Heart left ventricle (tissue), 16 donors: ENCODE measurements at regions not wholly inside any gene's neighbourhood (a gene's known extent, or its start where the extent isn't known, plus 50 kb on each side); places are given as distances from the start of the nearest gene placed in this dataset.

Source experiments
- ATAC-seq, 4 donors: fragments of 200-7000 bp; cut with Tn5 transposase; one replicate each; pipeline ENCODE4 v1.9.1; 2020 to 2022; ENCODE audit warnings: moderate library complexity in 4 of 4, mild to moderate bottlenecking in 3 of 4, moderate number of reproducible peaks in 1 of 4
- DNase-seq, 5 donors: peaks; one replicate each; pipeline ENCODE4 v3.0.0-alpha.2; 2020
- H3K27ac ChIP-seq, 12 donors: fragments of 200-600 bp; sonication (generic) in 4 of 12; one replicate each; pipeline versions ENCODE4 v1.5.0 to v1.8.0; 2016 to 2022; ENCODE audit warnings: mild to moderate bottlenecking in 2 of 12
- H3K27me3 ChIP-seq, 9 donors: fragments of 200-600 bp; sonication (generic) in 2 of 9; one replicate each; pipeline versions ENCODE4 v1.5.1 to v1.8.0; 2016 to 2022; ENCODE audit warnings: mild to moderate bottlenecking in 3 of 9
- H3K36me3 ChIP-seq, 9 donors: fragments of 200-600 bp; sonication (generic) in 2 of 9; one replicate each; pipeline versions ENCODE4 v1.5.0 to v1.8.0; 2018 to 2022; ENCODE audit warnings: mild to moderate bottlenecking in 2 of 9
- H3K4me1 ChIP-seq, 12 donors: fragments of 200-600 bp; sonication (generic) in 4 of 12; one replicate each; pipeline versions ENCODE4 v1.5.0 to v1.8.0; 2016 to 2022; ENCODE audit warnings: mild to moderate bottlenecking in 3 of 12
- H3K4me3 ChIP-seq, 12 donors: fragments of 200-600 bp; sonication (generic) in 4 of 12; one replicate each; pipeline versions ENCODE4 v1.5.0 to v1.8.0; 2017 to 2022; ENCODE audit warnings: mild to moderate bottlenecking in 9 of 12, moderate library complexity in 4 of 12
- H3K9me3 ChIP-seq, 12 donors: fragments of 200-600 bp; sonication (generic) in 4 of 12; one replicate each; pipeline versions ENCODE4 v1.5.0 to v1.8.0; 2016 to 2022; ENCODE audit warnings: mild to moderate bottlenecking in 1 of 12
- CTCF ChIP-seq, 12 donors: fragments of 200-600 bp; sonication (generic) in 4 of 12; IDR thresholded peaks; one replicate each; pipeline versions ENCODE4 v1.5.0 to v1.8.0; 2018 to 2022; ENCODE audit warnings: antibody characterized with exemption in 12 of 12, mild to moderate bottlenecking in 5 of 12
- POLR2A ChIP-seq, 2 donors: fragments of 450-650 bp; IDR thresholded peaks; one replicate each; pipeline ENCODE4 v1.6.1; 2017; ENCODE audit warnings: antibody characterized with exemption in 2 of 2, mild to moderate bottlenecking in 2 of 2, moderate library complexity in 2 of 2
- WGBS, 4 donors: extraction: QIAGEN DNeasy Blood & Tissue Kit in 2 of 4; methylation state at CpG; one replicate each; pipeline versions ENCODE4 v1.1.5 to v1.1.7; 2013 to 2018; 5-methylcytosine and 5-hydroxymethylcytosine counted together
- intact Hi-C, 10 donors: fragments of 100-400 bp; cut with DNase I; formaldehyde crosslinking; loops; one replicate each; pipeline versions ENCODE4 v1.11.1 to v1.14.2; 2022
- donor health status: ischemic (EF 13 %, LVEDD 7.1; RV severe dilation, severe dysfunction).
- donor health status: healthy with polysubstance abuse.
- donor health status: DM: no; HTN: yes; CAD: no.
- donor health status: DM: no; HTN: no; CAD: no.
- donor health status: ischemic (EF 25% LVEDD 6.9; RV normal size, moderate dysfunction).
- donor health status: ischemic (EF 25% LVEDD 5.7; RV mildly dilated, moderate dysfunction).
- donor health status: healthy.
- donor health status: DM: yes; HTN: yes; CAD: no.
- donor health status: ischemic (EF 35%, LVEDD 5.7; RV mildly dilated, moderate dysfunction).
- donor health status: nonischemic (EF 11% LVEDD 7.7; RV severe dilation, severe dysfunction).
- donor health status: DM: yes; HTN: yes; CAD: no.
- donor health status: PGD.
- donor health status: ischemic (EF 29% LVEDD 5.4; RV normal size, mild dysfunction).
- donor health status: nonischemic (EF 23%, LVEDD 6.1; RV moderate dilation, normal function).

GRCh38 chr17:45729294-45729907 is 54.7 kb upstream of the CRHR1 start:
- Histone ChIP-seq H3K4me3 (no peak overlapping the region), H3K27me3 (peaks cover 0 to 30% (median 6%) of the 10 kb centered on the region in 9 donors), H3K27ac (no peak overlapping the region), H3K36me3 (no peaks in the 10 kb centered on the region), H3K9me3 (peaks cover 0 to 28% (median 0%) of the 10 kb centered on the region in 12 donors), H3K4me1 (no peaks in the 10 kb centered on the region)
- ATAC-seq (no peak), DNase-seq (no peak)
- WGBS, 4 donors, result 51 to 70% (median 58%) methylated on average over 5 of the region's 5 CpGs
- intact Hi-C loops, result loop anchor here in 1 of 10 donors (10.0 kb wide), 1 partner anchor 65 kb away; no protein-coding TSS in a partner anchor
- TF ChIP-seq CTCF (IDR thresholded peaks at IDR 0.05) (no peak), POLR2A (IDR thresholded peaks at IDR 0.05) (no peak)

GRCh38 chr17:45730192-45730591 is 53.9 kb upstream of the CRHR1 start:
- Histone ChIP-seq H3K36me3 (no peaks in the 10 kb centered on the region), H3K9me3 (peaks cover 0 to 24% (median 0%) of the 10 kb centered on the region in 12 donors), H3K27me3 (peaks cover 0 to 27% (median 6%) of the 10 kb centered on the region in 9 donors), H3K27ac (no peak overlapping the region), H3K4me3 (no peak overlapping the region), H3K4me1 (no peaks in the 10 kb centered on the region)
- TF ChIP-seq POLR2A (IDR thresholded peaks at IDR 0.05), result no peak
- no peak for TF ChIP-seq CTCF (IDR thresholded peaks at IDR 0.05)
- DNase-seq, result no peak
- intact Hi-C loops, result no loop called here
- no peak for ATAC-seq
- 85 to 100% (median 90%) methylated on average over 2 of the region's 2 CpGs for WGBS, 4 donors

DNA sequence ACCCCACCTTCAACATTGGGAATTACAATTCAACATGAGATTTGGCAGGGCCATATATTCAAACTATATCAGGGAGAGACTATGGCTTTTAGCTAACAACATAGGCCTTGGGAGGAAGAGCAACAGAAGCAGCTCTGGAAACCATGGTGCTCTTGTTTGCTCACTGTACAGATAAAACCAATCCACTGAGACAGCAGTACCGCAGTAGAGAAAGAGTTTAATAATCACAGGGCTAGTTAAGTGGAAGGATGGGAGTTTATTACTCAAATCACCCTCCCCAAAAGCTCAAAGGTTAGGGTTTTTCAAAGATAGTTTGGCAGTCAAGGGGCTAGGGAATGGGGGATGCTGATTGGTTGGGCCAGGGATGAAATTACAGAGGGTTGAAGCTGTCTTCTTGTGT is 52.7 kb upstream of the CRHR1 start:
- Histone ChIP-seq H3K4me1 (no peaks in the 10 kb centered on the region), H3K27me3 (peaks cover 0 to 21% (median 0%) of the 10 kb centered on the region in 9 donors), H3K4me3 (no peak overlapping the region), H3K27ac (no peak overlapping the region), H3K36me3 (no peaks in the 10 kb centered on the region), H3K9me3 (peaks cover 0 to 24% (median 0%) of the 10 kb centered on the region in 12 donors)
- DNase-seq (no peak), ATAC-seq (no peak)
- TF ChIP-seq CTCF (IDR thresholded peaks at IDR 0.05) (no peak), POLR2A (IDR thresholded peaks at IDR 0.05) (no peak)
- intact Hi-C loops, result no loop called here
- 92 to 100% (median 93%) methylated on average over 1 of the region's 1 CpG for WGBS, 4 donors

- intact Hi-C loops, result no loop called here
- 64 to 71% (median 68%) methylated on average over 5 to 6 of the region's 6 CpGs for WGBS, 4 donors
Measured at GRCh38 chr17:45732926-45733505, 51.1 kb upstream of the CRHR1 start.

More at GRCh38 chr17:45732926-45733505, 51.1 kb upstream of the CRHR1 start:
- H3K4me1 ChIP-seq, result no peaks in the 10 kb centered on the region
- DNase-seq (peak in 2 of 5 donors; percentile 37 to 48), ATAC-seq (peak in 1 of 4 donors; percentile 34)
- H3K27ac ChIP-seq, result no peak overlapping the region
- H3K9me3 ChIP-seq, result peaks cover 0 to 24% (median 0%) of the 10 kb centered on the region in 12 donors
- no peaks in the 10 kb centered on the region for H3K36me3 ChIP-seq
- H3K27me3 ChIP-seq, result peaks cover 0 to 13% (median 0%) of the 10 kb centered on the region in 9 donors
- TF ChIP-seq POLR2A (IDR thresholded peaks at IDR 0.05), result no peak
- TF ChIP-seq CTCF (IDR thresholded peaks at IDR 0.05), result no peak
- H3K4me3 ChIP-seq, result no peak overlapping the region
